H9 (cell line): ENCODE measurements at regions not wholly inside any gene's neighbourhood (a gene's known extent, or its start where the extent isn't known, plus 50 kb on each side); places are given as distances from the start of the nearest gene placed in this dataset.

Source experiments
- DNase-seq: peaks from one replicate; pipeline ENCODE4 v3.0.0-alpha.2; 2017
- H2AFZ ChIP-seq: one replicate; pipeline ENCODE4 v1.6.1; 2013; ENCODE audit warnings: mild to moderate bottlenecking, low read length, control low read depth, moderate library complexity
- H2AK5ac ChIP-seq: 2 replicates; pipeline ENCODE4 v1.6.1; 2013; ENCODE audit warnings: low read length, control low read depth, mixed read lengths; ENCODE audit not compliant: insufficient read length
- H2BK120ac ChIP-seq: one replicate; pipeline ENCODE4 v1.6.1; 2013; ENCODE audit warnings: low read depth, mild to moderate bottlenecking, low read length, control low read depth, inconsistent platforms; ENCODE audit not compliant: poor library complexity, severe bottlenecking
- H2BK12ac ChIP-seq: 2 replicates; pipeline ENCODE4 v1.6.1; 2013; ENCODE audit warnings: low read length, control low read depth, mixed read lengths, low read depth; ENCODE audit not compliant: insufficient read length
- H2BK15ac ChIP-seq: 2 replicates; pipeline ENCODE4 v1.6.1; 2013; ENCODE audit warnings: low read depth, low read length, control low read depth
- H2BK20ac ChIP-seq: one replicate; pipeline ENCODE4 v1.6.1; 2013; ENCODE audit warnings: low read depth, mild to moderate bottlenecking, low read length, control low read depth, inconsistent platforms; ENCODE audit not compliant: poor library complexity, severe bottlenecking
- H2BK5ac ChIP-seq: 2 replicates; pipeline ENCODE4 v1.6.1; 2013; ENCODE audit warnings: low read length, control low read depth, mixed read lengths; ENCODE audit not compliant: insufficient read length
- H3K14ac ChIP-seq: 2 replicates; pipeline ENCODE4 v1.6.1; 2013; ENCODE audit warnings: low read length, control low read depth; ENCODE audit not compliant: insufficient read depth
- H3K18ac ChIP-seq: 2 replicates; pipeline ENCODE4 v1.6.1; 2013; ENCODE audit warnings: low read depth, mild to moderate bottlenecking, mixed read lengths, low read length, control low read depth; ENCODE audit not compliant: insufficient read length
- H3K23ac ChIP-seq: 2 replicates; pipeline ENCODE4 v1.6.1; 2013; ENCODE audit warnings: low read length, control low read depth, mixed read lengths, low read depth; ENCODE audit not compliant: insufficient read length
- H3K23me2 ChIP-seq: 2 replicates; pipeline ENCODE4 v1.6.1; 2013; ENCODE audit warnings: low read depth, mild to moderate bottlenecking, mixed read lengths, low read length, control low read depth; ENCODE audit not compliant: insufficient read length, poor library complexity, severe bottlenecking
- H3K27ac ChIP-seq: 2 replicates; pipeline ENCODE4 v1.5.1; 2013; ENCODE audit warnings: low read length, control low read depth, mixed read lengths, low read depth; ENCODE audit not compliant: insufficient read length
- H3K27me3 ChIP-seq: 2 replicates; pipeline ENCODE4 v1.6.1; 2013; ENCODE audit warnings: low read length, control low read depth, inconsistent platforms; ENCODE audit not compliant: insufficient read depth
- H3K4ac ChIP-seq: 2 replicates; pipeline ENCODE4 v1.6.1; 2013; ENCODE audit warnings: low read depth, mild to moderate bottlenecking, control low read depth, inconsistent platforms, low read length, moderate library complexity
- H3K4me1 ChIP-seq: 2 replicates; pipeline ENCODE4 v1.6.1; 2013; ENCODE audit warnings: low read length, control low read depth, inconsistent platforms; ENCODE audit not compliant: insufficient read depth
- H3K4me2 ChIP-seq: 2 replicates; pipeline ENCODE4 v1.6.1; 2013; ENCODE audit warnings: low read length, control low read depth, mixed read lengths; ENCODE audit not compliant: insufficient read length, insufficient read depth
- H3K56ac ChIP-seq: 2 replicates; pipeline ENCODE4 v1.6.1; 2013; ENCODE audit warnings: low read depth, mild to moderate bottlenecking, mixed read lengths, low read length, control low read depth; ENCODE audit not compliant: insufficient read length
- H3K79me1 ChIP-seq: 2 replicates; pipeline ENCODE4 v1.6.1; 2013; ENCODE audit warnings: low read depth, mild to moderate bottlenecking, moderate library complexity, low read length, control low read depth, inconsistent platforms; ENCODE audit not compliant: insufficient read depth, poor library complexity, severe bottlenecking
- H3K79me2 ChIP-seq: 2 replicates; pipeline ENCODE4 v1.6.1; 2013; ENCODE audit warnings: low read length, control low read depth, inconsistent platforms; ENCODE audit not compliant: insufficient read depth
- H3K9ac ChIP-seq: 2 replicates; pipeline ENCODE4 v1.6.1; 2013; ENCODE audit warnings: low read length, control low read depth, mixed read lengths; ENCODE audit not compliant: insufficient read length; ENCODE audit errors: extremely low read depth
- H3K9me3 ChIP-seq: one replicate; pipeline ENCODE4 v1.6.1; 2013; ENCODE audit warnings: low read depth, low read length, inconsistent platforms; ENCODE audit not compliant: control insufficient read depth
- H3T11ph ChIP-seq: one replicate; pipeline ENCODE4 v1.6.1; 2013; ENCODE audit warnings: mild to moderate bottlenecking, low read length, control low read depth, inconsistent platforms
- H4K20me1 ChIP-seq: one replicate; pipeline ENCODE4 v1.6.1; 2013; ENCODE audit not compliant: control insufficient read depth, insufficient read length, insufficient read depth
- H4K5ac ChIP-seq: 2 replicates; pipeline ENCODE4 v1.6.1; 2013; ENCODE audit warnings: low read depth, mild to moderate bottlenecking, mixed read lengths, low read length, control low read depth; ENCODE audit not compliant: insufficient read length
- H4K8ac ChIP-seq: replicated peaks from 2 replicates; pipeline ENCODE4 v1.6.1; 2013; ENCODE audit warnings: low read length, control low read depth, mixed read lengths, low read depth; ENCODE audit not compliant: insufficient read length
- H4K91ac ChIP-seq: 2 replicates; pipeline ENCODE4 v1.6.1; 2013; ENCODE audit warnings: low read depth, mild to moderate bottlenecking, moderate library complexity, mixed read lengths, low read length, control low read depth; ENCODE audit not compliant: insufficient read length
- H3K27ac Mint-ChIP-seq, 3 experiments: 2 replicates in 2 of 3; 3 replicates in 1 of 3; pipeline ENCODE4 v1.8.0; 2020 to 2021; ENCODE audit warnings: mixed read lengths in 3 of 3, mild to moderate bottlenecking in 1 of 3, moderate library complexity in 1 of 3
- H3K27me3 Mint-ChIP-seq: 2 replicates; pipeline ENCODE4 v1.8.0; 2021; ENCODE audit warnings: low read depth, mild to moderate bottlenecking, moderate library complexity, mixed read lengths
- H3K36me3 Mint-ChIP-seq, 3 experiments: 2 replicates in 2 of 3; 3 replicates in 1 of 3; pipeline ENCODE4 v1.8.0; 2020 to 2021; ENCODE audit warnings: low read depth in 3 of 3, mixed read lengths in 3 of 3; ENCODE audit not compliant: insufficient read depth in 1 of 3
- H3K4me1 Mint-ChIP-seq, 2 experiments: 2 replicates each; pipeline ENCODE4 v1.8.0; 2020; ENCODE audit warnings: mixed read lengths in 2 of 2
- H3K4me3 Mint-ChIP-seq, 2 experiments: 2 replicates in 1 of 2; 3 replicates in 1 of 2; pipeline ENCODE4 v1.8.0; 2020 to 2021; ENCODE audit warnings: mild to moderate bottlenecking in 2 of 2, mixed read lengths in 2 of 2, moderate library complexity in 1 of 2
- H3K9me3 Mint-ChIP-seq, 2 experiments: 2 replicates in 1 of 2; 3 replicates in 1 of 2; pipeline ENCODE4 v1.8.0; 2020; ENCODE audit warnings: mild to moderate bottlenecking in 2 of 2, mixed read lengths in 2 of 2, moderate library complexity in 1 of 2
- WGBS: extraction: QIAGEN DNeasy Blood & Tissue Kit; methylation state at CpG from one replicate; pipeline ENCODE4 v1.1.7; 2013; ENCODE audit warnings: missing lambda C conversion rate, low lambda C conversion rate, mixed read lengths; ENCODE audit not compliant: insufficient read length; ENCODE audit errors: extremely low coverage; 5-methylcytosine and 5-hydroxymethylcytosine counted together
- TF ChIP-seq, protein P1 (sequence below): fragments of 200-600 bp; sonication (generic); conservative IDR thresholded peaks from 3 replicates; pipeline ENCODE4 v1.8.0; 2021; ENCODE audit warnings: antibody characterized with exemption, mild to moderate bottlenecking

GRCh38 chr5:114649878-114650277, 288.0 kb downstream of the KCNN2 start:
- H2BK15ac ChIP-seq = no peak overlapping the region
- Mint-ChIP-seq H3K4me1 (no peaks in the 10 kb centered on the region; a peak in 1 of 4 replicates), H3K27ac (no peak overlapping the region), H3K9me3 (peaks cover 1 to 2% of the 10 kb centered on the region in 2 experiments; a peak in 2 of 5 replicates), H3K27me3 (no peaks in the 10 kb centered on the region), H3K4me3 (no peak overlapping the region), H3K36me3 (no peaks in the 10 kb centered on the region; a peak in 1 of 7 replicates)
- DNase-seq = no peak
- H2AFZ ChIP-seq = no peak overlapping the region
- H3K9ac ChIP-seq = no peak overlapping the region
- H2BK120ac ChIP-seq = no peak overlapping the region
- H4K20me1 ChIP-seq = no peaks in the 10 kb centered on the region
- H2BK20ac ChIP-seq = no peak overlapping the region
- no peak overlapping the region for H4K5ac ChIP-seq
- no peak overlapping the region for H4K8ac ChIP-seq
- no peak overlapping the region for H3K18ac ChIP-seq
- H3K4ac ChIP-seq = no peak overlapping the region
- no peaks in the 10 kb centered on the region for H3K23me2 ChIP-seq
- H4K91ac ChIP-seq = no peak overlapping the region
- H3K79me1 ChIP-seq = no peaks in the 10 kb centered on the region
- no CpG with 5 or more reads among the region's 1 CpG for WGBS
- no peak overlapping the region for H3K56ac ChIP-seq
- H3K4me1 ChIP-seq = no peaks in the 10 kb centered on the region
- no peak overlapping the region for H3K4me2 ChIP-seq
- H3K27ac ChIP-seq = no peak overlapping the region
- H3K9me3 ChIP-seq = no peaks in the 10 kb centered on the region
- no peak overlapping the region for H2AK5ac ChIP-seq
- H3K79me2 ChIP-seq = 0 out of 2 replicates have a peak, but pooled peaks cover 2% of the 10 kb centered on the region
- TF ChIP-seq, protein P1, sequence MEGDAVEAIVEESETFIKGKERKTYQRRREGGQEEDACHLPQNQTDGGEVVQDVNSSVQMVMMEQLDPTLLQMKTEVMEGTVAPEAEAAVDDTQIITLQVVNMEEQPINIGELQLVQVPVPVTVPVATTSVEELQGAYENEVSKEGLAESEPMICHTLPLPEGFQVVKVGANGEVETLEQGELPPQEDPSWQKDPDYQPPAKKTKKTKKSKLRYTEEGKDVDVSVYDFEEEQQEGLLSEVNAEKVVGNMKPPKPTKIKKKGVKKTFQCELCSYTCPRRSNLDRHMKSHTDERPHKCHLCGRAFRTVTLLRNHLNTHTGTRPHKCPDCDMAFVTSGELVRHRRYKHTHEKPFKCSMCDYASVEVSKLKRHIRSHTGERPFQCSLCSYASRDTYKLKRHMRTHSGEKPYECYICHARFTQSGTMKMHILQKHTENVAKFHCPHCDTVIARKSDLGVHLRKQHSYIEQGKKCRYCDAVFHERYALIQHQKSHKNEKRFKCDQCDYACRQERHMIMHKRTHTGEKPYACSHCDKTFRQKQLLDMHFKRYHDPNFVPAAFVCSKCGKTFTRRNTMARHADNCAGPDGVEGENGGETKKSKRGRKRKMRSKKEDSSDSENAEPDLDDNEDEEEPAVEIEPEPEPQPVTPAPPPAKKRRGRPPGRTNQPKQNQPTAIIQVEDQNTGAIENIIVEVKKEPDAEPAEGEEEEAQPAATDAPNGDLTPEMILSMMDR = no peak
- no peaks in the 10 kb centered on the region for H3K27me3 ChIP-seq
- no peak overlapping the region for H2BK5ac ChIP-seq
- no peak overlapping the region for H3K23ac ChIP-seq
- H2BK12ac ChIP-seq = no peak overlapping the region
- H3K14ac ChIP-seq = no peak overlapping the region
- no peak overlapping the region for H3T11ph ChIP-seq
